Epithelial cell of esophagus (primary cell): ENCODE measurements at regions not wholly inside any gene's neighbourhood (a gene's known extent, or its start where the extent isn't known, plus 50 kb on each side); places are given as distances from the start of the nearest gene placed in this dataset.

Experiments used
- DNase-seq: peaks from one replicate; pipeline ENCODE4 v3.0.0; 2010; ENCODE audit warnings: low read depth
- H3K4me3 ChIP-seq: 2 replicates; pipeline ENCODE4 v1.5.1; 2011; ENCODE audit warnings: mild to moderate bottlenecking, low read length, control low read depth
- CTCF ChIP-seq: IDR thresholded peaks from 2 replicates; pipeline ENCODE4 v1.5.1; 2011; ENCODE audit warnings: low read depth, mild to moderate bottlenecking, low read length, control low read depth, inconsistent platforms; ENCODE audit not compliant: insufficient read depth; ENCODE audit errors: missing control alignments

- no peak for TF ChIP-seq CTCF
- no peak overlapping the region for H3K4me3 ChIP-seq
- no peak for DNase-seq
Measured at GRCh38 chr7:445020-445419, 74.6 kb downstream of the PDGFA start.

GRCh38 chr7:445563-446288 is 73.9 kb downstream of the PDGFA start:
- no peak for DNase-seq
- no peak for TF ChIP-seq CTCF
- H3K4me3 ChIP-seq = no peak overlapping the region

GRCh38 chr7:446289-446935 is 73.2 kb downstream of the PDGFA start:
- H3K4me3 ChIP-seq = no peak overlapping the region
- no peak for TF ChIP-seq CTCF
- no peak for DNase-seq
